ENCODE measurements at regions not wholly inside any gene's neighbourhood (a gene's known extent, or its start where the extent isn't known, plus 50 kb on each side); places are given as distances from the start of the nearest gene placed in this dataset.

GRCh38 chr11:127063241-127063640 is 62.7 kb upstream of the KIRREL3 start:
- no peak overlapping the region for H2AK5ac ChIP-seq (ENCODE audit: low read length, severe bottlenecking)
- H3K4me1 ChIP-seq (ENCODE audit: control insufficient read depth, insufficient read depth, low read depth, low read length): no peaks in the 10 kb centered on the region
- H4K8ac ChIP-seq (ENCODE audit: low read length): no peak overlapping the region
- H3K4me2 ChIP-seq (ENCODE audit: low read length, poor library complexity, severe bottlenecking): no peak overlapping the region
- no peak overlapping the region for H2BK5ac ChIP-seq (ENCODE audit: low read depth, low read length, poor library complexity, severe bottlenecking)
- H3K4me3 ChIP-seq (ENCODE audit: insufficient read depth in 1 of 2, low read depth in 1 of 2, low read length in 2 of 2): no peak overlapping the region
- no peak overlapping the region for H3K4ac ChIP-seq (ENCODE audit: low read depth in 1 of 2, low read length in 2 of 2)
- peaks cover 0 to 12% of the 10 kb centered on the region in 2 experiments for H3K27me3 ChIP-seq (ENCODE audit: control insufficient read depth in 1 of 2, insufficient read depth in 1 of 2, low read length in 2 of 2)
- no peak overlapping the region for H2BK15ac ChIP-seq (ENCODE audit: low read depth, poor library complexity, severe bottlenecking)
- no peak overlapping the region for H2AFZ ChIP-seq (ENCODE audit: low read depth, low read length)
- DNase-seq: no peak
- WGBS: 93% methylated on average over 3 of the region's 3 CpGs
- no peaks in the 10 kb centered on the region for H3K36me3 ChIP-seq (ENCODE audit: control insufficient read depth in 1 of 2, insufficient read depth in 2 of 2, low read depth in 1 of 2, low read length in 2 of 2)
- no peak overlapping the region for H4K91ac ChIP-seq (ENCODE audit: low read length)
- H3K14ac ChIP-seq (ENCODE audit: low read length in 2 of 2): no peak overlapping the region
- H3K79me1 ChIP-seq (replicated peaks; ENCODE audit: low read length, poor library complexity, severe bottlenecking): no peaks in the 10 kb centered on the region
- H3K9me3 ChIP-seq (ENCODE audit: control insufficient read depth, low read length): no peaks in the 10 kb centered on the region
- no peak overlapping the region for H3K23ac ChIP-seq (ENCODE audit: low read length in 2 of 2)
- H3K9ac ChIP-seq (ENCODE audit: low read length): no peak overlapping the region
- H3K27ac ChIP-seq (ENCODE audit: low read length, poor library complexity, severe bottlenecking): no peak overlapping the region
- H2BK12ac ChIP-seq (ENCODE audit: low read length in 2 of 2): no peak overlapping the region
- H2BK120ac ChIP-seq (ENCODE audit: low read depth, low read length): no peak overlapping the region
- H3K18ac ChIP-seq (ENCODE audit: low read depth in 1 of 2, low read length in 2 of 2): no peak overlapping the region

GRCh38 chr11:127061947-127062346 is 61.4 kb upstream of the KIRREL3 start:
- Histone ChIP-seq H3K27me3 (ENCODE audit: control insufficient read depth in 1 of 2, insufficient read depth in 1 of 2, low read length in 2 of 2) (peaks cover 0 to 9% of the 10 kb centered on the region in 2 experiments), H2BK15ac (ENCODE audit: low read depth, poor library complexity, severe bottlenecking) (no peak overlapping the region), H3K4me1 (ENCODE audit: control insufficient read depth, insufficient read depth, low read depth, low read length) (no peaks in the 10 kb centered on the region), H2AK5ac (ENCODE audit: low read length, severe bottlenecking) (no peak overlapping the region), H3K4ac (ENCODE audit: low read depth in 1 of 2, low read length in 2 of 2) (no peak overlapping the region), H2BK12ac (ENCODE audit: low read length in 2 of 2) (no peak overlapping the region), H3K79me1 (replicated peaks; ENCODE audit: low read length, poor library complexity, severe bottlenecking) (no peaks in the 10 kb centered on the region), H2BK5ac (ENCODE audit: low read depth, low read length, poor library complexity, severe bottlenecking) (no peak overlapping the region), H3K4me3 (ENCODE audit: insufficient read depth in 1 of 2, low read depth in 1 of 2, low read length in 2 of 2) (no peak overlapping the region), H3K14ac (ENCODE audit: low read length in 2 of 2) (no peak overlapping the region), H3K4me2 (ENCODE audit: low read length, poor library complexity, severe bottlenecking) (no peak overlapping the region), H3K27ac (ENCODE audit: low read length, poor library complexity, severe bottlenecking) (no peak overlapping the region), H3K9ac (ENCODE audit: low read length) (no peak overlapping the region), H4K91ac (ENCODE audit: low read length) (no peak overlapping the region), H2BK120ac (ENCODE audit: low read depth, low read length) (no peak overlapping the region), H3K23ac (ENCODE audit: low read length in 2 of 2) (no peak overlapping the region), H3K18ac (ENCODE audit: low read depth in 1 of 2, low read length in 2 of 2) (no peak overlapping the region), H4K8ac (ENCODE audit: low read length) (no peak overlapping the region), H2AFZ (ENCODE audit: low read depth, low read length) (no peak overlapping the region), H3K36me3 (ENCODE audit: control insufficient read depth in 1 of 2, insufficient read depth in 2 of 2, low read depth in 1 of 2, low read length in 2 of 2) (no peaks in the 10 kb centered on the region), H3K9me3 (ENCODE audit: control insufficient read depth, low read length) (no peaks in the 10 kb centered on the region)
- DNase-seq: no peak

DNA sequence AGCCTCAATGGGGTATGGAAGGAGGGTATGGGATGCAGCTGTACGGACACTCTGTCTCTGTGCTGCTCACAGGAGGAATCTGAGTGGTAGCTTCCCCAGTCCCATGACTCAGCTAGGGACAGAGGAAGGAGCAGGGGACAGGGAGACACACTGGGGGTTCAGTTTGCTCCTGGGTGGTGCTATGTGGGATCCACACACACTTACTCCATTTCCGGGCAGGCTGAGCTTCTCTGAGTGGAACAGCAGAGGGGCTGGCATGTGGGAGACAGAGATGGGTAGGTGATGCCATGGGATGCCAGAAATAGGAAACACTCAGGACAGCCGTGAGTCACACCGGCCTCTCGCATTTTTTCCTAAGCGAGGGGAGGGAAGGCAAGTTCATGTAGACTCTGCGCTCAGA is 59.2 kb upstream of the KIRREL3 start:
- Histone ChIP-seq H2AK5ac (ENCODE audit: low read length, severe bottlenecking) (no peak overlapping the region), H3K4ac (ENCODE audit: low read depth in 1 of 2, low read length in 2 of 2) (no peak overlapping the region), H3K4me3 (ENCODE audit: insufficient read depth in 1 of 2, low read depth in 1 of 2, low read length in 2 of 2) (no peak overlapping the region), H3K4me2 (ENCODE audit: low read length, poor library complexity, severe bottlenecking) (no peak overlapping the region), H2BK5ac (ENCODE audit: low read depth, low read length, poor library complexity, severe bottlenecking) (no peak overlapping the region), H3K27ac (ENCODE audit: low read length, poor library complexity, severe bottlenecking) (no peak overlapping the region), H3K9me3 (ENCODE audit: control insufficient read depth, low read length) (no peaks in the 10 kb centered on the region), H2AFZ (ENCODE audit: low read depth, low read length) (no peak overlapping the region), H3K79me1 (replicated peaks; ENCODE audit: low read length, poor library complexity, severe bottlenecking) (no peaks in the 10 kb centered on the region), H3K36me3 (ENCODE audit: control insufficient read depth in 1 of 2, insufficient read depth in 2 of 2, low read depth in 1 of 2, low read length in 2 of 2) (no peaks in the 10 kb centered on the region), H3K27me3 (ENCODE audit: control insufficient read depth in 1 of 2, insufficient read depth in 1 of 2, low read length in 2 of 2) (peaks cover 0 to 9% of the 10 kb centered on the region in 2 experiments), H3K23ac (ENCODE audit: low read length in 2 of 2) (no peak overlapping the region), H2BK120ac (ENCODE audit: low read depth, low read length) (no peak overlapping the region), H2BK12ac (ENCODE audit: low read length in 2 of 2) (no peak overlapping the region), H3K4me1 (ENCODE audit: control insufficient read depth, insufficient read depth, low read depth, low read length) (no peaks in the 10 kb centered on the region), H3K9ac (ENCODE audit: low read length) (no peak overlapping the region), H4K91ac (ENCODE audit: low read length) (no peak overlapping the region), H3K18ac (ENCODE audit: low read depth in 1 of 2, low read length in 2 of 2) (no peak overlapping the region), H4K8ac (ENCODE audit: low read length) (no peak overlapping the region), H3K14ac (ENCODE audit: low read length in 2 of 2) (no peak overlapping the region), H2BK15ac (ENCODE audit: low read depth, poor library complexity, severe bottlenecking) (no peak overlapping the region)
- WGBS: 89% methylated on average over 7 of the region's 7 CpGs
- no peak for DNase-seq

DNA sequence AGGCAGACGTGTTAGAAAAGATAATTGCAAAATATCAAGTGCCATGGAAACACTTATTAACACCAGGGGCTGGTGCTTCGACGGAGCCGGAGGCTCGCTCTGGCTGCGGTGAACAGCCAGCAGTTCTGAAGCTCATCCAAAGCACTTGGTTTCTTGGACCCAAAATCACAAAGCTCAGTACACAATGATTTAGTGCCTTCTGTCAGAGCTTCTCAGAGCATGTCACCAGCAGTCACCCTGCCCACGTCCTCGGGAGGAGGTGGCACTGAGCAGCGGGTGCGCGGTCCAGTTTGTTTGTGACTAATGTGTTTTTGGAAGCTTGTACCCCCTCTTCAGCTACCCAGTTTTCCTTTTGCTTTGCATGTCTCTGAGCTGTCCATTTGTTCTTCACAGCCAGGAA is 58.7 kb upstream of the KIRREL3 start:
- Histone ChIP-seq H3K14ac (ENCODE audit: low read length in 2 of 2) (no peak overlapping the region), H3K4me3 (ENCODE audit: insufficient read depth in 1 of 2, low read depth in 1 of 2, low read length in 2 of 2) (no peak overlapping the region), H3K79me1 (replicated peaks; ENCODE audit: low read length, poor library complexity, severe bottlenecking) (no peaks in the 10 kb centered on the region), H2BK120ac (ENCODE audit: low read depth, low read length) (no peak overlapping the region), H3K36me3 (ENCODE audit: control insufficient read depth in 1 of 2, insufficient read depth in 2 of 2, low read depth in 1 of 2, low read length in 2 of 2) (no peaks in the 10 kb centered on the region), H3K27ac (ENCODE audit: low read length, poor library complexity, severe bottlenecking) (no peak overlapping the region), H4K91ac (ENCODE audit: low read length) (no peak overlapping the region), H2BK12ac (ENCODE audit: low read length in 2 of 2) (no peak overlapping the region), H3K9me3 (ENCODE audit: control insufficient read depth, low read length) (no peaks in the 10 kb centered on the region), H2BK5ac (ENCODE audit: low read depth, low read length, poor library complexity, severe bottlenecking) (no peak overlapping the region), H3K4ac (ENCODE audit: low read depth in 1 of 2, low read length in 2 of 2) (no peak overlapping the region), H4K8ac (ENCODE audit: low read length) (no peak overlapping the region), H2BK15ac (ENCODE audit: low read depth, poor library complexity, severe bottlenecking) (no peak overlapping the region), H3K27me3 (ENCODE audit: control insufficient read depth in 1 of 2, insufficient read depth in 1 of 2, low read length in 2 of 2) (peaks cover 0 to 13% of the 10 kb centered on the region in 2 experiments), H3K18ac (ENCODE audit: low read depth in 1 of 2, low read length in 2 of 2) (no peak overlapping the region), H2AK5ac (ENCODE audit: low read length, severe bottlenecking) (no peak overlapping the region), H3K23ac (ENCODE audit: low read length in 2 of 2) (no peak overlapping the region), H2AFZ (ENCODE audit: low read depth, low read length) (no peak overlapping the region), H3K4me1 (ENCODE audit: control insufficient read depth, insufficient read depth, low read depth, low read length) (no peaks in the 10 kb centered on the region), H3K4me2 (ENCODE audit: low read length, poor library complexity, severe bottlenecking) (no peak overlapping the region), H3K9ac (ENCODE audit: low read length) (no peak overlapping the region)
- WGBS: 89% methylated on average over 6 of the region's 11 CpGs
- no peak for DNase-seq

All from mesenchymal stem cell (in vitro differentiated cells and primary cell).